Aorta (tissue), 5 donors: ENCODE measurements at regions not wholly inside any gene's neighbourhood (a gene's known extent, or its start where the extent isn't known, plus 50 kb on each side); places are given as distances from the start of the nearest gene placed in this dataset.
"Not testable (repeated sequence)": the region's sequence is repeated elsewhere in the genome, so short reads cannot be mapped to it uniquely, and the experiment has no call there.

Experiments used
- ATAC-seq: fragments of 200-7000 bp; cut with Tn5 transposase; one replicate; pipeline ENCODE4 v1.9.1; 2022; ENCODE audit warnings: moderate library complexity; ENCODE audit not compliant: low FRiP score
- DNase-seq, 2 donors: peaks; one replicate each; pipeline ENCODE4 v3.0.0-alpha.2; 2020
- H3K27ac ChIP-seq, 2 donors: one replicate each; pipeline ENCODE4 v1.5.1; 2013; ENCODE audit warnings: low read length in 2 of 2, mild to moderate bottlenecking in 2 of 2, moderate library complexity in 2 of 2, control low read depth in 1 of 2, inconsistent platforms in 1 of 2, low read depth in 1 of 2
- H3K27me3 ChIP-seq, 2 donors: one replicate each; pipeline ENCODE4 v1.6.1; 2013; ENCODE audit warnings: control low read depth in 1 of 2, low read length in 1 of 2, mild to moderate bottlenecking in 1 of 2, moderate library complexity in 1 of 2; ENCODE audit not compliant: insufficient read depth in 2 of 2, control insufficient read depth in 1 of 2
- H3K36me3 ChIP-seq, 2 donors: one replicate each; pipeline ENCODE4 v1.6.1; 2013; ENCODE audit warnings: control low read depth in 1 of 2, low read length in 1 of 2, mild to moderate bottlenecking in 1 of 2; ENCODE audit not compliant: insufficient read depth in 2 of 2, control insufficient read depth in 1 of 2
- H3K4me1 ChIP-seq, 2 donors: one replicate each; pipeline ENCODE4 v1.6.1; 2013; ENCODE audit warnings: low read length in 2 of 2, control low read depth in 1 of 2, mild to moderate bottlenecking in 1 of 2, moderate library complexity in 1 of 2; ENCODE audit not compliant: insufficient read depth in 2 of 2, control insufficient read depth in 1 of 2
- H3K4me3 ChIP-seq, 2 donors: one replicate each; pipeline ENCODE4 v1.5.1; 2013; ENCODE audit warnings: low read length in 2 of 2, control low read depth in 1 of 2, mild to moderate bottlenecking in 1 of 2
- H3K9me3 ChIP-seq: one replicate; pipeline ENCODE4 v1.6.1; 2013; ENCODE audit warnings: mild to moderate bottlenecking, low read length; ENCODE audit not compliant: control insufficient read depth
- WGBS, 2 donors: extraction: QIAGEN DNeasy Blood & Tissue Kit; methylation state at CpG; one replicate each; pipeline ENCODE4 v1.1.7; 2013; 5-methylcytosine and 5-hydroxymethylcytosine counted together
- intact Hi-C, 2 donors: fragments of 100-400 bp; cut with DNase I; formaldehyde crosslinking; loops; one replicate each; pipeline versions ENCODE4 v1.14.2 to v1.15.0; 2022
- donor health status: healthy with polysubstance abuse.
- donor health status: Bipolar disorder and iron deficiency.
- donor health status: DM: no; HTN: no; CAD: no.
- donor health status: DM: no; HTN: no; CAD: no.
- donor health status: DM: yes; HTN: yes; CAD: no.

DNA sequence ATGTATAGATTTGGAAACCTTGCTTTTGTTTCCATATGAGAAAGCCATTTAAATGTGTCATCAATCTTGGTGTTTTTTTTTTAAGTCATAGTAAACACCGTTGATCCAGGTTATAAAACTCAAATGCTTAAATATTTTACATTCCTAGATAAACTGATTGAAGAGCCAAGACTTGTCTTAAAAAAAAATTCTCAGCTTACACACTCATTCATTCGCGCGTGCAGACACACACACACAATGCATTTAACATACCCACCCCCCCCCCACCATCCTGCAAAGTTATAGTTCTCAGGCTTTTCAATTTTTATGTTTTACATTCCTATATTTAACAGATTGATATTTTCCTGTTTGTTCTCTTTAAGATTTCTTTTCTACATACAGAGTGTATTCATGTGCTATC is 536.4 kb downstream of the PRKD1 start:
- no peaks in the 10 kb centered on the region for H3K36me3 ChIP-seq
- H3K4me1 ChIP-seq: no peaks in the 10 kb centered on the region
- intact Hi-C loops: no loop called here
- no peaks in the 10 kb centered on the region for H3K27me3 ChIP-seq
- H3K27ac ChIP-seq: no peak overlapping the region
- H3K9me3 ChIP-seq: no peaks in the 10 kb centered on the region
- WGBS, 2 donors: 64 to 68% methylated on average over 4 of the region's 4 CpGs
- ATAC-seq: no peak
- H3K4me3 ChIP-seq: no peak overlapping the region
- no peak for DNase-seq

DNA sequence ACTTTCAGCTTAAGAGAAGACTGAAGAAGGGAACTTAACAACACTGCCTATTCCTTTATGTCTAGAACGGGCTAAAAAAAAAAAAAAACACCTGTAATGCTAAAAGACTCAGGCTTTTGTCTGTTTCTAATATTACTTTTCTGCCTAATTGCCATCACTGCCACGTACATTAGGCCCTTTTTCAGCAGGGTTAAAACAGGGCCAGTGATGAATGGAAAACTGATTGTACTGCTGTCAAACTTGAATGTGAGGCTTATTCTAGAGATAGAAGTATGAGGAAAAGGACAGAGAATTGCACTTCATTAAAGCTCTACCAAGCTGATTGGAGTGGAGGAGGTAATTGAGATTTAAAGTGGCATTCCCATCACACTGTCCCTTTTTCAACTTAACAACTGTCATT is 535.8 kb downstream of the PRKD1 start:
- no peaks in the 10 kb centered on the region for H3K27me3 ChIP-seq
- no peak overlapping the region for H3K27ac ChIP-seq
- intact Hi-C loops: no loop called here
- no peaks in the 10 kb centered on the region for H3K9me3 ChIP-seq
- H3K36me3 ChIP-seq: no peaks in the 10 kb centered on the region
- H3K4me3 ChIP-seq: no peak overlapping the region
- 47 to 58% methylated on average over 2 of the region's 2 CpGs for WGBS, 2 donors
- DNase-seq (no peak), ATAC-seq (no peak)
- H3K4me1 ChIP-seq: no peaks in the 10 kb centered on the region

GRCh38 chr14:29392287-29392686 is 535.4 kb downstream of the PRKD1 start:
- WGBS, 2 donors: 83 to 84% methylated on average over 3 of the region's 3 CpGs
- Histone ChIP-seq H3K27me3 (no peaks in the 10 kb centered on the region), H3K9me3 (no peaks in the 10 kb centered on the region), H3K27ac (no peak overlapping the region), H3K36me3 (no peaks in the 10 kb centered on the region), H3K4me1 (no peaks in the 10 kb centered on the region), H3K4me3 (no peak overlapping the region)
- no peak for DNase-seq
- intact Hi-C loops: no loop called here
- no peak for ATAC-seq

DNA sequence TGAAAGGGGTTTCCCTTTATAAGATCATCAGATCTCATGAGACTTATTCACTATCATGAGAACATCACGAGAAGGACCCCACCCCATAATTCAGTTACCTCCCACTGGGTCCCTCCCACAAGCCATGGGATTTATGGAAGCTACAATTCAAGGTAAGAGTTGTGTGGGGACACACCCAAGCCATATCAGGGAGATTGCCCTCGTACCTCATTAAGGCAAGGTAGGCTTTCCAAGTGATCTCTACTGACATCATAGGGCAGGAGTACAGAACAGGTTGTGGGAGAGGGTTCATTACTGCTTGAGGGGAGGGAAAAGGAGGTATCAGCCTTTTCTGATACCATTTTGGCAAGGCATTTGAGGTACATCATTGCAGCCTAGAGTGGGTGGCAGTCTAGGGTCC is 524.6 kb downstream of the PRKD1 start:
- no peak overlapping the region for H3K27ac ChIP-seq
- ATAC-seq (no peak), DNase-seq (no peak)
- 62 to 71% methylated on average over 2 of the region's 2 CpGs for WGBS, 2 donors
- no peaks in the 10 kb centered on the region for H3K4me1 ChIP-seq
- H3K27me3 ChIP-seq: no peaks in the 10 kb centered on the region
- no peaks in the 10 kb centered on the region for H3K36me3 ChIP-seq
- H3K4me3 ChIP-seq: no peak overlapping the region
- intact Hi-C loops: no loop called here
- H3K9me3 ChIP-seq: no peaks in the 10 kb centered on the region

GRCh38 chr14:29410581-29410980 is 517.1 kb downstream of the PRKD1 start:
- DNase-seq (no peak), ATAC-seq (no peak)
- no peaks in the 10 kb centered on the region for H3K27me3 ChIP-seq
- no peaks in the 10 kb centered on the region for H3K36me3 ChIP-seq
- no peaks in the 10 kb centered on the region for H3K9me3 ChIP-seq
- intact Hi-C loops: no loop called here
- no peak overlapping the region for H3K27ac ChIP-seq
- H3K4me3 ChIP-seq: no peak overlapping the region
- 45 to 60% methylated on average over 2 of the region's 2 CpGs for WGBS, 2 donors
- H3K4me1 ChIP-seq: no peaks in the 10 kb centered on the region

DNA sequence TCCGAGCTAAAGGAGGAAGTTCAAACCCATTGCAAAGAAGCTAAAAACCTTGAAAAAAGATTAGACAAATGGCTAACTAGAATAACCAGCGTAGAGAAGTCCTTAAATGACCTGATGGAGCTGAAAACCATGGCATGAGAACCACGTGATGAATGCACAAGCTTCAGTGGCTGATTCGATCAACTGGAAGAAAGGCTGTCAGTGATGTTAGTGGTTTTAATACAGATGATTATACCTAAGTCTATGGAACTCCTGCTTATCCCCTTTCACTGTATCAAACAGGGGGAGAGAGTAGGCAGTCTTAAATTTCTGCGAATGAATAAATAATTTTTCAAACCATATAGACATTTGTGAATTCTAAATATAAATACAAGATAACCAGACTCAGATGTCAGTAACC is 512.7 kb downstream of the PRKD1 start:
- H3K36me3 ChIP-seq, H3K4me3 ChIP-seq, intact Hi-C loops, H3K27me3 ChIP-seq, H3K4me1 ChIP-seq, H3K27ac ChIP-seq, ATAC-seq, H3K9me3 ChIP-seq, DNase-seq: not testable (repeated sequence)
- WGBS, 2 donors: 71 to 72% methylated on average over 5 of the region's 5 CpGs

- ATAC-seq: no peak
- no peak overlapping the region for H3K27ac ChIP-seq
- no peaks in the 10 kb centered on the region for H3K27me3 ChIP-seq
- no peak overlapping the region for H3K4me3 ChIP-seq
- no peak for DNase-seq
- WGBS, 2 donors: 57 to 66% methylated on average over 1 of the region's 1 CpG
- H3K36me3 ChIP-seq: no peaks in the 10 kb centered on the region
- intact Hi-C loops: no loop called here
- H3K4me1 ChIP-seq: no peaks in the 10 kb centered on the region
- peaks cover 1% of the 10 kb centered on the region for H3K9me3 ChIP-seq
These were observed 507.9 kb downstream of the PRKD1 start for GRCh38 chr14:29419736-29420135.

DNA sequence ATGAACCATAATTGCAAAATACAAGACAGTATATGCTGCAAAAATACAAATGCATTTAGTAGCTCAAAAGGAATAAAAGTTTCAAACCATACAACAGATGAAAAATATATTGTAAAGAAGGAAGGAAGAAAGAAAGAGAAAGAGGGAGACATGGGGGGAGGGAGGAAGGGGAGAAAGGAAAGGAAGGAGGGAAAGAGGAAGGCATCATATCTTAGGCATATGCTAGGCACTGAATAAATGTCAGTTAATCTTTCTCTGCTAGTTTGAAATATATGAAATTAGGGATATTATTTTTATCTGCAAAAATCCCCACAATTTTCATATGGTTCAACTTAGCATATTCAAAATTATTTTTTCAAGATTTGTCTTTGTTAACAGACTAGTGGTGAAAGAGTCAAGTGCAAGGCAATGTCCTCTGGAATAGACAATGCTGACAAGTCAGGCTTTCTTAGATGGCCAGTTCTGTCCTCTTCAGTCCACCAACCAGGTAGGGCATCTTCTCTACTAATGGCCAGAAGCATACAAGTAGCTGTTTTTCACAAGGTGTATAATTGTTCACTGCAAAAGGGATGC is 506.4 kb downstream of the PRKD1 start:
- intact Hi-C loops: no loop called here
- no peak overlapping the region for H3K27ac ChIP-seq
- no peaks in the 10 kb centered on the region for H3K27me3 ChIP-seq
- no peaks in the 10 kb centered on the region for H3K36me3 ChIP-seq
- ATAC-seq (no peak), DNase-seq (no peak)
- H3K4me3 ChIP-seq: no peak overlapping the region
- H3K9me3 ChIP-seq: no peaks in the 10 kb centered on the region
- no peaks in the 10 kb centered on the region for H3K4me1 ChIP-seq

GRCh38 chr14:29425705-29426482 is 501.8 kb downstream of the PRKD1 start:
- ATAC-seq (no peak), DNase-seq (no peak)
- Histone ChIP-seq H3K36me3 (no peaks in the 10 kb centered on the region), H3K9me3 (no peaks in the 10 kb centered on the region), H3K4me1 (no peaks in the 10 kb centered on the region), H3K4me3 (no peak overlapping the region), H3K27me3 (no peaks in the 10 kb centered on the region), H3K27ac (no peak overlapping the region)
- 58 to 60% methylated on average over 5 of the region's 5 CpGs for WGBS, 2 donors
- intact Hi-C loops: no loop called here
